ENCODE measurements at regions not wholly inside any gene's neighbourhood (a gene's known extent, or its start where the extent isn't known, plus 50 kb on each side); places are given as distances from the start of the nearest gene placed in this dataset.

DNA sequence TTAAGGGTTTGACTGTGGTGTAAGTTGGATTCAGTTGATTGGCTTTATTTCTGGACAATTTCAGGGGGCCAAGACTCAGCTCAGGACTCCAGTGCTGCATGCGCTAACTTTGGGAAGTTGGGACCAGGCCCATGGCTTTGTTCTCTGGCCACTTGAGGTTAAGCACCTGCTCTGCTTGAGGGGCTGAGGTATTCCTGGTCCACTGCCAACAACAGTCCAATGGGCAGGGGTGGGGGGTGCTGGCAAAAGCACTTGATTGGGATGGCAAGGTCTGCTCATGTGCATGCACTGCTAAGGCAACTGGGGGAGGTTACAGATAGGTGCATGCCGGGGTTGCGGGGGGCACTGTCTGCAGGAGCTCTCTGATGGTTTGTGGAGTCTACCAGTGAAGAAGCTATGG, 52.6 kb upstream of the ASB17 start:
- no peak overlapping the region for H2AFZ ChIP-seq (ENCODE audit: low read length, unreplicated experiment)
- H3K4me1 ChIP-seq (ENCODE audit: control insufficient read depth, insufficient read depth, low read length, unreplicated experiment), result no peaks in the 10 kb centered on the region
- H3K4me3 ChIP-seq (ENCODE audit: low read depth, low read length), result no peak overlapping the region
- H3K36me3 ChIP-seq (ENCODE audit: insufficient read depth, low read length), result no peaks in the 10 kb centered on the region
- peaks cover 10% of the 10 kb centered on the region for H3K27me3 ChIP-seq (ENCODE audit: insufficient read depth, low read length)
- no peaks in the 10 kb centered on the region for H3K79me2 ChIP-seq (ENCODE audit: control insufficient read depth, insufficient read depth, low read length, unreplicated experiment)
- no peak overlapping the region for H3K27ac ChIP-seq (ENCODE audit: low read depth, low read length)

DNA sequence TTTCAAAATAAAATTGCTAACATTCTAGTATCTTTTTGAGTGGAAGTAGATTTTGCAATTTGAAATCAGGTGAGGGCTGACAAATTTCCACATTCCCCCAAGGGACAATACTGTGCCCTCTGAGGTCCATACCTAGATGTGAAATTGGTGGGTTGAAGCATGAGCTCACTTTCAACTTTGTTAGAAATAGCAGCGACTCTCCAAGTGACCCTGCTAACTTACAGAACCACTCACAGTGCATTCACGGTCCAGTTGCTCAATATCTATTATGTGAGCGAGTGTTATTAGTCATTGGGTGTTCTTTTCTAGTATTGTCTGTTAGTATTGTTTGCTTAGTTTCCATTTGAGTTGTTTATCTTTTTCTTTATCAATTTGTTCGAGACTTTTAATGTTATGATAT, 53.6 kb upstream of the ASB17 start:
- H3K4me1 ChIP-seq (ENCODE audit: control insufficient read depth, insufficient read depth, low read length, unreplicated experiment), result no peaks in the 10 kb centered on the region
- H3K27me3 ChIP-seq (ENCODE audit: insufficient read depth, low read length), result peaks cover 13% of the 10 kb centered on the region
- H2AFZ ChIP-seq (ENCODE audit: low read length, unreplicated experiment), result no peak overlapping the region
- H3K36me3 ChIP-seq (ENCODE audit: insufficient read depth, low read length), result no peaks in the 10 kb centered on the region
- peak overlapping the region; percentile 42; the same call in 1 of the 2 replicates for H3K27ac ChIP-seq (ENCODE audit: low read depth, low read length)
- H3K79me2 ChIP-seq (ENCODE audit: control insufficient read depth, insufficient read depth, low read length, unreplicated experiment), result no peaks in the 10 kb centered on the region
- H3K4me3 ChIP-seq (ENCODE audit: low read depth, low read length), result no peak overlapping the region

DNA sequence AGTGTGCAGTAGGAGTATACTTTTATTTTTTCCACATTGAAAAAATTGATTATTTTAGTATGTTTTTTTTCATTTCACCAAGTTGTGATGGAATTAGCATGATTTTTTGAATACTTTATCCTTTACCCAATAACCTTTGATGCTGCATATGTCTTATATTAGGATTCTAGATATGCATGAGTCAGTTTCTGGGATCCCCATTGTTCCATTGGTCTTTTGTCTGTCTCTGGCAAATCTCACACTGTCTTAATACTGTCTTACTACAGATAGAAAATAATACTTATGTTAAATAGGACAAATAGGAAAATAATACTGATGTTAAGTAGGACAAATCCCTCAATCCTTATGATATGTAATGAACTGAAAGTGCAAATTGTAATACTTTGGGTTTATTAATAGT, 54.3 kb upstream of the ASB17 start:
- peaks cover 13% of the 10 kb centered on the region for H3K27me3 ChIP-seq (ENCODE audit: insufficient read depth, low read length)

DNA sequence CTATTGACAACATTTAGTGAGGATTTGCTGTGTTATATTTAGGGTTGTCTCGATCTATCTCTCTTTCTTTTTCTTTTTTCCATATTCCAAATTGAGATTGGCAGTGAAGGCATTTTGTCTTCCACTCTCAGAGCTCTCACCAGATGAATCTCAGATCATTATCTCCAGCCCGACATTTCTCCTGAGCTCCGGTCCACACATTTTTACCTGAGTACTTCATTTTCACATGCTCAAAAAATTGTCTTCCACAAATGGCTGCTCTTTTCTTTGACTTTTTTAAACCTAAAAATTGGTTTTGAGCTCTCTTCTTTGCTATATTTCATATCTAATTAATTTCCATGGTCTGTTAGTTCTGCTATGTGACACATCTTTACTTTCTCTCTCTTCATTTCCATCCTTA, 56.9 kb upstream of the ASB17 start:
- Histone ChIP-seq H2AFZ (ENCODE audit: low read length, unreplicated experiment) (no peak overlapping the region), H3K4me3 (ENCODE audit: low read depth, low read length) (no peak overlapping the region), H3K27me3 (ENCODE audit: insufficient read depth, low read length) (peaks cover 13% of the 10 kb centered on the region), H3K27ac (ENCODE audit: low read depth, low read length) (no peak overlapping the region), H3K79me2 (ENCODE audit: control insufficient read depth, insufficient read depth, low read length, unreplicated experiment) (no peaks in the 10 kb centered on the region), H3K36me3 (ENCODE audit: insufficient read depth, low read length) (no peaks in the 10 kb centered on the region), H3K4me1 (ENCODE audit: control insufficient read depth, insufficient read depth, low read length, unreplicated experiment) (peaks cover 4% of the 10 kb centered on the region)

More for the DNA sequence above, 54.3 kb upstream of the ASB17 start:
- Histone ChIP-seq H3K4me1 (ENCODE audit: control insufficient read depth, insufficient read depth, low read length, unreplicated experiment) (no peaks in the 10 kb centered on the region), H3K4me3 (ENCODE audit: low read depth, low read length) (no peak overlapping the region), H3K79me2 (ENCODE audit: control insufficient read depth, insufficient read depth, low read length, unreplicated experiment) (no peaks in the 10 kb centered on the region), H3K27ac (ENCODE audit: low read depth, low read length) (peak overlapping the region; percentile 42; the same call in 1 of the 2 replicates), H2AFZ (ENCODE audit: low read length, unreplicated experiment) (no peak overlapping the region), H3K36me3 (ENCODE audit: insufficient read depth, low read length) (no peaks in the 10 kb centered on the region)

DNA sequence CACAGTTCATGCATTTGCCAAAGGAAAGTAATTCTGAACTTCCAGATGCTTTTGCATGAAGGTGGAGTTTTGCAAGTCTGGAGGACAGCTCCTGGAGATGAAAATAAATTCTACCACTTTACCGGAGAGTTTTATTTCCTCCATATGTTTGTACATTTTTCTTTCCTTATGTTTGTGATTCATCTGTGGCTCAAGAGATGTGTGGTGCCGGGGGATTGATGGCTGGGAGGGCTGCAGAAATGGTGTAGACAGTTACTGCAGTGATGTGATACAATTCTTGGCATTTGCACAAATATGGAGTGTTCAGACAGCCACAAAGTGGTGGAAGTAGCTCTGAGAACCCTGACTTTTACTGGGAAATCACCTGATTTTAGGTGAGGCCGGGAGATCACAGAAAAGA, 58.5 kb upstream of the ASB17 start:
- H3K27ac ChIP-seq (ENCODE audit: low read depth, low read length), result no peak overlapping the region
- peaks cover 13% of the 10 kb centered on the region for H3K27me3 ChIP-seq (ENCODE audit: insufficient read depth, low read length)
- H3K36me3 ChIP-seq (ENCODE audit: insufficient read depth, low read length), result no peaks in the 10 kb centered on the region
- no peaks in the 10 kb centered on the region for H3K79me2 ChIP-seq (ENCODE audit: control insufficient read depth, insufficient read depth, low read length, unreplicated experiment)
- peaks cover 4% of the 10 kb centered on the region for H3K4me1 ChIP-seq (ENCODE audit: control insufficient read depth, insufficient read depth, low read length, unreplicated experiment)
- no peak overlapping the region for H3K4me3 ChIP-seq (ENCODE audit: low read depth, low read length)
- H2AFZ ChIP-seq (ENCODE audit: low read length, unreplicated experiment), result no peak overlapping the region

DNA sequence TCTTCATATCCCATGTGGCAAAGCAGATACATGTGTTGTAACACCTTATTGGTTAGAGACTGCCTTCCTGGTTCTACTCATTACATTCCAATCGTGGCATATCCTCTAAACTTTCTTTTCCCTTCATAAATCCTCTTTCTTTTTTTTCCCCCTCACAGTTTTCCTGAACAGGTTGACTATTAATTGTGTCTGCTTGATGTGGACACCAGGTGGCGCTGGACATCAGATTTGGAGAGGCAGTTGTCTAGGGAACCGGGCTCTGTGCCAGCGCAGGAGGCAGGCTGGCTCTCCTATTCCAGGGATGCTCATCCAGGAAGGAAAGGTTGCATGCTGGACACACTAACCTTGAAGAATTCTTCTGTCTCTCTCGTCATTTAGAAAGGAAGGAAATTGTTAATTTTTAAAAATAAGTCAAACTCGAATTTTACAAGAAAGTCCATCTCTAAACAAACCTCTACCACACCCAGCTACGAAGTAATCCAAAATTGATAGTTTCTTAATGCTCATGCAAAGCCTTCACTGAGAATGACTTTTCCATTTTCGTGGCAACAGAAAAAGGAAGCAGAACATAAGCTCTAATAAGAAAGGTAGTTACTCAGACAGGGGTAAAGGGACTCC, 59.4 kb upstream of the ASB17 start:
- Histone ChIP-seq H3K79me2 (ENCODE audit: control insufficient read depth, insufficient read depth, low read length, unreplicated experiment) (no peaks in the 10 kb centered on the region), H3K27ac (ENCODE audit: low read depth, low read length) (no peak overlapping the region), H3K4me3 (ENCODE audit: low read depth, low read length) (no peak overlapping the region), H2AFZ (ENCODE audit: low read length, unreplicated experiment) (no peak overlapping the region), H3K36me3 (ENCODE audit: insufficient read depth, low read length) (no peaks in the 10 kb centered on the region), H3K4me1 (ENCODE audit: control insufficient read depth, insufficient read depth, low read length, unreplicated experiment) (peaks cover 4% of the 10 kb centered on the region), H3K27me3 (ENCODE audit: insufficient read depth, low read length) (peaks cover 13% of the 10 kb centered on the region)

DNA sequence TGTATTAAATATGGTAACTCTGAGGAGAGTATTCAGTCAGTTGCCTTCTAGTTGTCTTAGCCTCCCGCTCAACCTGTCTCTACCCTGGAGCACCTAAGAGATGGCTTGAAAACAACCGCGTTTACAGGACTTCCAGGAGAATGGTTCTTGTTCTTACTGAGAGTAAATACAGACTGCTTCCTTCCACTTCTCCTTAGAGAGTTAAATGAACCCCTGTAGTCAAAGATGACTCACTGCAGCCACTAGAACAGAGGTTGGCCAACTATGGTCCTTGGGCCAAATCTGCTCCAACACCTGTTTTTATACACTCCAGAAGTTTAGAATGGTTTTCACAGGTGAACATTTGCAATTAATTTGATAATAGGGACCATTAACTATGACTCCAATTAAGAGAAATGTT, 60.1 kb upstream of the ASB17 start:
- H2AFZ ChIP-seq (ENCODE audit: low read length, unreplicated experiment), result no peak overlapping the region
- H3K27ac ChIP-seq (ENCODE audit: low read depth, low read length), result no peak overlapping the region

DNA sequence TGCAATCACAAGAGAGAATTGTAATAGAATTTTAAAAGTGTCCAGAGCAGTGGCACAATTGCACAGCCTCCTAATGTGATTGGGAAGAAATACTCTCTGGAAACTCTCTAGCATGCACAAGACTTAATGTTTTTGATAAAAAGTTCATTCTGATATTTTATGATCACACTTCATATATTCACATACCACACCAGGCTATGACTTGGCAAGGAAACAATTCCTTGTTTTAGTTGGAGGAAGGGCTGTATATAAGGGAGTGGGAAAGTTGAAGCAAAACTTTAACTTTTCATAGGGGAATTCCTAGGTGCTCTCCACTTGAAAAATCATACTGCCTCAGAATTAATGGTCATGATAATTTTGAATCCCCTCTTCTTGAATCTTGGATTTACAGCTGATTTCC, 61.5 kb upstream of the ASB17 start:
- no peaks in the 10 kb centered on the region for H3K79me2 ChIP-seq (ENCODE audit: control insufficient read depth, insufficient read depth, low read length, unreplicated experiment)
- no peak overlapping the region for H3K4me3 ChIP-seq (ENCODE audit: low read depth, low read length)
- H3K4me1 ChIP-seq (ENCODE audit: control insufficient read depth, insufficient read depth, low read length, unreplicated experiment), result peaks cover 4% of the 10 kb centered on the region
- H3K36me3 ChIP-seq (ENCODE audit: insufficient read depth, low read length), result no peaks in the 10 kb centered on the region
- no peak overlapping the region for H2AFZ ChIP-seq (ENCODE audit: low read length, unreplicated experiment)
- peaks cover 13% of the 10 kb centered on the region for H3K27me3 ChIP-seq (ENCODE audit: insufficient read depth, low read length)
- no peak overlapping the region for H3K27ac ChIP-seq (ENCODE audit: low read depth, low read length)

More for the DNA sequence above, 60.1 kb upstream of the ASB17 start:
- Histone ChIP-seq H3K4me1 (ENCODE audit: control insufficient read depth, insufficient read depth, low read length, unreplicated experiment) (peaks cover 4% of the 10 kb centered on the region), H3K79me2 (ENCODE audit: control insufficient read depth, insufficient read depth, low read length, unreplicated experiment) (no peaks in the 10 kb centered on the region), H3K4me3 (ENCODE audit: low read depth, low read length) (no peak overlapping the region), H3K36me3 (ENCODE audit: insufficient read depth, low read length) (no peaks in the 10 kb centered on the region), H3K27me3 (ENCODE audit: insufficient read depth, low read length) (peaks cover 13% of the 10 kb centered on the region)

DNA sequence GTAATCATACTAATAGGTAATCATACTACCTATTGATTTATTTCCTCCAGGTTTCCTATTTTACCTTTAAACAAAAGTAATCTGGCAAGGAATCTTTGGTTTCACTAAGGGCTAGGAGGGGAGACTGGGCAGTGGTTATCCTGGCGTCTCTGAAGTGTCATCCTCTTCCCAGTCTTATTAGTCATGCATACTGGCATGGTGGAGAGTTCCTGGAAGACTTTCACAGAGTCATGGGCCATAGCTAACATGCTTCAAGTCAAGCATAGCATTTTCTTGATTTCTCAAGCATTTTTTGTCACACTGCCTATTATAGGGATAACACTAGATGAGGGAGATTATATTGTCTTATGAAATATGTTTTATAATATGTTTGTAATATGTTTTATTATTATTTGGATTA, 64.0 kb upstream of the ASB17 start:
- Histone ChIP-seq H3K36me3 (ENCODE audit: insufficient read depth, low read length) (no peaks in the 10 kb centered on the region), H3K27ac (ENCODE audit: low read depth, low read length) (no peak overlapping the region), H3K4me1 (ENCODE audit: control insufficient read depth, insufficient read depth, low read length, unreplicated experiment) (peaks cover 4% of the 10 kb centered on the region), H3K27me3 (ENCODE audit: insufficient read depth, low read length) (no peaks in the 10 kb centered on the region), H3K4me3 (ENCODE audit: low read depth, low read length) (no peak overlapping the region), H3K79me2 (ENCODE audit: control insufficient read depth, insufficient read depth, low read length, unreplicated experiment) (no peaks in the 10 kb centered on the region), H2AFZ (ENCODE audit: low read length, unreplicated experiment) (no peak overlapping the region)

DNA sequence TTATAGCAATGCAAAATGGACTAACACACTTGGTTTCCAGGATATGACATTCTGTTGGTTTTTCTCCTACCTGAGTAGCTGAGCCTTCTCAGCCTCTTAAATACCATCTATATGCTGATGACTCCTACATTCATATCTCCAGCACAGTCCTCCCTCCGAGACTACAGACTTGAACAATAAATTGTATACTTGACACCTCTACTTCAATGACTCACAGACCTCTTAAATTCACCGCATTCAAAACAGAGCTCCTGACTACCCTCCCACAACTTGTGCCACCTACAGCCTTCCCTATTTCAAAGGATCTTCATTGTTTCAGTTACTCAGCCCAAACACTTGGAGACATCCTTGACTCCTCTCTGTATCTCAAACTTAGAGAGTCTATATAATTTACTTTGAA, 66.8 kb upstream of the ASB17 start:
- H2AFZ ChIP-seq (ENCODE audit: low read length, unreplicated experiment), result no peak overlapping the region
- no peaks in the 10 kb centered on the region for H3K36me3 ChIP-seq (ENCODE audit: insufficient read depth, low read length)
- no peaks in the 10 kb centered on the region for H3K79me2 ChIP-seq (ENCODE audit: control insufficient read depth, insufficient read depth, low read length, unreplicated experiment)
- no peaks in the 10 kb centered on the region for H3K4me1 ChIP-seq (ENCODE audit: control insufficient read depth, insufficient read depth, low read length, unreplicated experiment)
- H3K4me3 ChIP-seq (ENCODE audit: low read depth, low read length), result no peak overlapping the region
- H3K27me3 ChIP-seq (ENCODE audit: insufficient read depth, low read length), result no peaks in the 10 kb centered on the region
- no peak overlapping the region for H3K27ac ChIP-seq (ENCODE audit: low read depth, low read length)

DNA sequence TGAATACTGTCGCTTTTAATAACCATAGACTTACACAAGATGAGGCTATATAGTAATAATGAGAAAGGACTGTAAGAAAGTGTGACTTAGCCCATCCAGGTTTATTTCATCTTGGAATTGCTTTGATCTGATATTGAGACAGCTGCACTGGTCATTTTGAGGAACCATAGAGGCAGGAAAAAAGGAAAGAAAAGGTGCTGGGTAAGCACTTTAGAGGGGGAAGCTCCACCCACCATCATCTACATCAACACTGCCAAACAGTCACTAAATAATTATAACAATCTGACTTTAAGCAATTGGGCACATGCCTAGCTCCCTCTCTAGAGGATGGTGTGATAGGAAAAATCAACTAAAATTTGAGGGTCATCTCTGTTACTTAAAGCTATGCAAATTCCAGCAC, 70.6 kb upstream of the ST6GALNAC3 start:
- H2AFZ ChIP-seq (ENCODE audit: low read length, unreplicated experiment), result no peak overlapping the region
- no peaks in the 10 kb centered on the region; the same call in 1 of the 2 replicates for H3K27me3 ChIP-seq (ENCODE audit: insufficient read depth, low read length)
- no peak overlapping the region for H3K27ac ChIP-seq (ENCODE audit: low read depth, low read length)
- no peak overlapping the region for H3K4me3 ChIP-seq (ENCODE audit: low read depth, low read length)
- H3K4me1 ChIP-seq (ENCODE audit: control insufficient read depth, insufficient read depth, low read length, unreplicated experiment), result peaks cover 14% of the 10 kb centered on the region
- H3K36me3 ChIP-seq (ENCODE audit: insufficient read depth, low read length), result no peaks in the 10 kb centered on the region
- H3K79me2 ChIP-seq (ENCODE audit: control insufficient read depth, insufficient read depth, low read length, unreplicated experiment), result no peaks in the 10 kb centered on the region

Measured in ACC112 (cell line).